Psoas muscle (tissue), 7 donors: ENCODE measurements at regions not wholly inside any gene's neighbourhood (a gene's known extent, or its start where the extent isn't known, plus 50 kb on each side); places are given as distances from the start of the nearest gene placed in this dataset.

Experiments used
- ATAC-seq, 4 donors: fragments of 200-7000 bp; cut with Tn5 transposase; one replicate each; pipeline ENCODE4 v1.9.1; 2020; ENCODE audit warnings: moderate library complexity in 3 of 4, mild to moderate bottlenecking in 2 of 4
- DNase-seq, 2 donors: peaks; one replicate each; pipeline ENCODE4 v3.0.0-alpha.2; 2020
- H3K27ac ChIP-seq: fragments of 200-600 bp; one replicate; pipeline ENCODE4 v1.8.0; 2022
- H3K27me3 ChIP-seq, 3 donors: fragments of 200-600 bp in 1 of 3; one replicate each; pipeline versions ENCODE4 v1.6.1 to v1.8.0; 2013 to 2022; ENCODE audit warnings: low read length in 2 of 3, mild to moderate bottlenecking in 2 of 3, moderate library complexity in 1 of 3; ENCODE audit not compliant: insufficient read depth in 3 of 3
- H3K36me3 ChIP-seq, 2 donors: fragments of 200-600 bp in 1 of 2; one replicate each; pipeline versions ENCODE4 v1.6.1 to v1.8.0; 2013 to 2022; ENCODE audit warnings: low read depth in 1 of 2, mild to moderate bottlenecking in 1 of 2, moderate library complexity in 1 of 2; ENCODE audit not compliant: insufficient read depth in 1 of 2
- H3K4me1 ChIP-seq: fragments of 200-600 bp; one replicate; pipeline ENCODE4 v1.8.0; 2022
- H3K4me3 ChIP-seq: fragments of 200-600 bp; one replicate; pipeline ENCODE4 v1.8.0; 2022; ENCODE audit warnings: mild to moderate bottlenecking
- H3K9me3 ChIP-seq: fragments of 200-600 bp; one replicate; pipeline ENCODE4 v1.8.0; 2022
- WGBS, 3 donors: extraction: QIAGEN DNeasy Blood & Tissue Kit; methylation state at CpG; one replicate each; pipeline versions ENCODE4 v1.1.6 to v1.1.7; 2013; 5-methylcytosine and 5-hydroxymethylcytosine counted together
- intact Hi-C, 2 donors: fragments of 100-400 bp; cut with DNase I; formaldehyde crosslinking; loops; one replicate each; pipeline versions ENCODE4 v1.11.0 to v1.14.2; 2022
- TF ChIP-seq, protein P1 (sequence below): fragments of 200-600 bp; IDR thresholded peaks from one replicate; pipeline ENCODE4 v1.8.0; 2022; ENCODE audit warnings: antibody characterized with exemption
- donor health status: healthy with polysubstance abuse.
- donor health status: DM: no; HTN: no; CAD: no; lungs with moderate emphysema.
- donor health status: Bipolar disorder and iron deficiency.
- donor health status: healthy.
- donor health status: DM: yes; HTN: yes; CAD: no.
- donor health status: DM: no; HTN: no; CAD: no.
- donor health status: DM: yes; HTN: yes; CAD: no.

DNA sequence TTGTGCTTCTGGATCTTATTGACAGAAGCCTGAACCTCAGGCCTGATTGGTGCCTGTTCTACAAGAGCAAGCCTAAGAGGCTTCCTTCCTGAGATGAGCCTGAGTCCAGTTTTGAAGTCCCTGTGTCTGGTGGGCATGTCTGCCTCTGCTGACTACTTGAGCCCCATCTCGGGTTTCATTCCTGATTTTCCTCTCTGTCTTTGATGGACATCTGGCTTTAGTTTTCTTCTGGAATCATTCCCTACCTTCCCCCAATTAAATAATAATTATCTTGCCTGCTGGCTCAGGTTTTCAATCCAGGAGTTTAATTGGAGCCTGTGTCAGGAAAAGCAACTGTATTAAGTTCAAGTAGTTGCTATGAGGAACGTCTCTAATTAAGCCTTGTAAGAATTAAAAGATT lies 135.5 kb upstream of the MC4R start:
- no peak overlapping the region for H3K27ac ChIP-seq
- H3K4me1 ChIP-seq, result no peaks in the 10 kb centered on the region
- no peaks in the 10 kb centered on the region for H3K27me3 ChIP-seq
- TF ChIP-seq, protein P1, sequence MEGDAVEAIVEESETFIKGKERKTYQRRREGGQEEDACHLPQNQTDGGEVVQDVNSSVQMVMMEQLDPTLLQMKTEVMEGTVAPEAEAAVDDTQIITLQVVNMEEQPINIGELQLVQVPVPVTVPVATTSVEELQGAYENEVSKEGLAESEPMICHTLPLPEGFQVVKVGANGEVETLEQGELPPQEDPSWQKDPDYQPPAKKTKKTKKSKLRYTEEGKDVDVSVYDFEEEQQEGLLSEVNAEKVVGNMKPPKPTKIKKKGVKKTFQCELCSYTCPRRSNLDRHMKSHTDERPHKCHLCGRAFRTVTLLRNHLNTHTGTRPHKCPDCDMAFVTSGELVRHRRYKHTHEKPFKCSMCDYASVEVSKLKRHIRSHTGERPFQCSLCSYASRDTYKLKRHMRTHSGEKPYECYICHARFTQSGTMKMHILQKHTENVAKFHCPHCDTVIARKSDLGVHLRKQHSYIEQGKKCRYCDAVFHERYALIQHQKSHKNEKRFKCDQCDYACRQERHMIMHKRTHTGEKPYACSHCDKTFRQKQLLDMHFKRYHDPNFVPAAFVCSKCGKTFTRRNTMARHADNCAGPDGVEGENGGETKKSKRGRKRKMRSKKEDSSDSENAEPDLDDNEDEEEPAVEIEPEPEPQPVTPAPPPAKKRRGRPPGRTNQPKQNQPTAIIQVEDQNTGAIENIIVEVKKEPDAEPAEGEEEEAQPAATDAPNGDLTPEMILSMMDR, result no peak
- DNase-seq (no peak), ATAC-seq (no peak)
- H3K4me3 ChIP-seq, result no peak overlapping the region
- intact Hi-C loops, result no loop called here
- H3K36me3 ChIP-seq, result no peaks in the 10 kb centered on the region
- WGBS, 3 donors, result 43 to 47% (median 43%) methylated on average over 2 of the region's 2 CpGs
- no peaks in the 10 kb centered on the region for H3K9me3 ChIP-seq

DNA sequence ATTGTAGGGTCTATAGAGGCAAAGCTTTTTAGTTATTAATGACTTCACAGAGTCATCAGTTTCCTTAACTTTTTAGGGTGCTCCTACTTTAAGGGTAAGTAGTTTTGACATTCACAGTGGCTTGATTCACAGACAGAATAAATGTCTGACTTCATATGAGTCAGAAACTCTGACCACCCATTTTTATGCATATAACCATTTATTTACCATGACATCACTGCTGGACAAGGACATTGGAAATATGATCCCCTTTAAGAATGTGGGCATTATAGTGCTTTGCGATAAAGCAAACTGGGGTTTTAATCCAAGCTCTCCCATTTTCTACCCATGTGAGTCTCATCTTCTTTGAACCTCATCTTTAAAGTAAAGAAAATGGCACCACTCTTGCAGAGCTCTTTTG lies 162.0 kb upstream of the MC4R start:
- H3K27me3 ChIP-seq, result no peaks in the 10 kb centered on the region

DNA sequence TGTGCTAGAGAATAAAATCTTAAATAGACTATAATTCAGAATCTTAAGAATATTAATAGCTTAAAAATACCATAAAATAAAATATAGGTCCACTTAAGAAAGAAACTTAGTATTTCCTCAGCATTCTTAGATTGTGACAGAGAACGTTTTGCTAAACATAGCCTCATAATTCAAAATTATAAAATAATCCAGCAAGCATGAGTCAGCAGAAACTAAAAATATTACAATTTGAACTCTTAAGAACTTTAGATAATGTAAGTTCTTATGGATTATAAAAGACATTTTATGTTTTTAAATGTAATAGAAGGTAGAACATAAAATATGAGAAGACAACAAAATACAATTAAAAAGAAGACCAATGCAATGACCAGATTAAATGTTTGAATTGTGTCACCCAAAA lies 164.5 kb upstream of the MC4R start:
- Histone ChIP-seq H3K4me1 (no peaks in the 10 kb centered on the region), H3K9me3 (no peaks in the 10 kb centered on the region), H3K27me3 (no peaks in the 10 kb centered on the region), H3K27ac (no peak overlapping the region), H3K36me3 (no peaks in the 10 kb centered on the region), H3K4me3 (no peak overlapping the region)
- WGBS, 3 donors, result 26 to 50% (median 38%) methylated on average over 1 of the region's 1 CpG
- no peak for ATAC-seq
- TF ChIP-seq, protein P1, result no peak
- no peak for DNase-seq
- intact Hi-C loops, result no loop called here

More for the DNA sequence above, 162.0 kb upstream of the MC4R start:
- H3K27ac ChIP-seq, result no peak overlapping the region
- intact Hi-C loops, result no loop called here
- ATAC-seq (no peak), DNase-seq (no peak)
- 29 to 46% (median 32%) methylated on average over 1 of the region's 1 CpG for WGBS, 3 donors
- no peak overlapping the region for H3K4me3 ChIP-seq
- H3K36me3 ChIP-seq, result no peaks in the 10 kb centered on the region
- TF ChIP-seq, protein P1, result no peak
- H3K4me1 ChIP-seq, result no peaks in the 10 kb centered on the region
- H3K9me3 ChIP-seq, result no peaks in the 10 kb centered on the region

DNA sequence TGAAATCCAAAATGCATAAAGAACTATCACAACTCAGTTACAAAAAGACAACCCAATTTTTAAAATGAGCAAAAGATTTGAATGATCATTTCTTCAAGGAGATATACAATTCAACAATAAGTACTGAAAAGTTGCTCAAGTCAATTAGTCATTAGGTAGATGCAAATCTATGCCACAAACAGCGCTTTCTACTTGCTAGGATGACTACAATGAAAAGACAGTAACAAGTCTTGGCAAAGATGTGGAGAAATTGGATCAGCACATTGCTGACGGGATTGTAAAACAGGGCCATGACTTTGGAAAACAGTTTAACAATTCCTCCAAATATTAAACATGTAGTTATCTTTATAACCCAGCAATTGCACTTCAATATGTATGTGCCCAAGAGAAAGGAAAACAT lies 166.3 kb upstream of the MC4R start:
- H3K9me3 ChIP-seq, result no peaks in the 10 kb centered on the region
- intact Hi-C loops, result no loop called here
- no peak overlapping the region for H3K4me3 ChIP-seq
- DNase-seq (no peak), ATAC-seq (no peak)
- H3K27me3 ChIP-seq, result no peaks in the 10 kb centered on the region
- WGBS, 3 donors, result 68 to 82% (median 71%) methylated on average over 2 of the region's 2 CpGs
- no peaks in the 10 kb centered on the region for H3K4me1 ChIP-seq
- TF ChIP-seq, protein P1, result no peak
- no peaks in the 10 kb centered on the region for H3K36me3 ChIP-seq
- H3K27ac ChIP-seq, result no peak overlapping the region

DNA sequence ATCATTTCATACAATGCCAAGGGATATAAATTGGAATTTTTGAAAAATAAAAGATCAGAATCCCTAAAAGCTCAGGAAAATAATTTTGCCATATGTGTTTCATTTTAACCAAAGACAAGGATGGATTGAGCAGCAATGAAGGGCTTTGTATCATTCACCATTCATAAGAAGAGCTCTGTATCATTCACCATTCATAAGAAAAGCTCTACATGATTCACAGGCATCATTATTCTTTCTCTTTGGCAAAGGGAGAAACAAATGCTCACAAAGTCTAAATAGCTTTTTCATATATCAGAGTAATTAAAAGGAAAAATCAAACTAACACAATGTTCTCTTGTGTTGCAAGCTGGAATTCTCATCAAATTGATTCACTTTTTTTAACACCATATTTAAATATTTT lies 169.1 kb upstream of the MC4R start:
- Histone ChIP-seq H3K4me3 (no peak overlapping the region), H3K9me3 (no peaks in the 10 kb centered on the region), H3K36me3 (no peaks in the 10 kb centered on the region), H3K27me3 (no peaks in the 10 kb centered on the region), H3K27ac (no peak overlapping the region), H3K4me1 (no peaks in the 10 kb centered on the region)
- DNase-seq (no peak), ATAC-seq (no peak)
- TF ChIP-seq, protein P1, result no peak
- intact Hi-C loops, result loop anchor here in 1 of 2 donors (10.0 kb wide), 1 partner anchor 697 kb away; no protein-coding TSS in a partner anchor
